ENCODE measurements at regions not wholly inside any gene's neighbourhood (a gene's known extent, or its start where the extent isn't known, plus 50 kb on each side); places are given as distances from the start of the nearest gene placed in this dataset.

GRCh38 chr4:24256547-24256946, 327.8 kb downstream of the DHX15 start (continued):
- TF ChIP-seq SP2 (IDR thresholded peaks at IDR 0.05; ENCODE audit: low read length) (no peak), BRCA1 (IDR thresholded peaks at IDR 0.05; ENCODE audit: low read depth, low read length) (no peak), NANOG (IDR thresholded peaks at IDR 0.05; ENCODE audit: insufficient read depth, low read depth, low read length, poor library complexity, severe bottlenecking) (no peak)
